ENCODE measurements at regions not wholly inside any gene's neighbourhood (a gene's known extent, or its start where the extent isn't known, plus 50 kb on each side); places are given as distances from the start of the nearest gene placed in this dataset.

DNA sequence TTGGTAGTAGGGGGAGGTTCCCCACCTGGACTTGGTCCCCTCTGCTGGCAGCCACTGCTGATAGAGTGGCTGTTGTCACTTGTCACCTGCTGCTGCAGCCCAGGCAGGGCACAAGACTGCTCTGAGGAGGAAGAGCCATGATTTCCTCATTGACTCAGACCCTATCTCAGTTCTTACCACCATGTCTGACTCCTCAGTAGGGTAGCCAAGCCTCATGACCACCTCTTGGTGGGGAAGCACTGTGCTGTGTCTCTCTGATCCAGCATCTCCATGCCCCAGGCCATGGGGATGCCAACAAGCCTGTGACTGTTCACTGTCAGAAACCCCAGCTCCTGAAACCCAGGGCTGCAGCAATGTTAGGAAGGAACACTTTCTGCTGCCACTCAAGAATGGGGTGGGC lies 173.0 kb downstream of the WSCD1 start:
- TF ChIP-seq, protein P1, sequence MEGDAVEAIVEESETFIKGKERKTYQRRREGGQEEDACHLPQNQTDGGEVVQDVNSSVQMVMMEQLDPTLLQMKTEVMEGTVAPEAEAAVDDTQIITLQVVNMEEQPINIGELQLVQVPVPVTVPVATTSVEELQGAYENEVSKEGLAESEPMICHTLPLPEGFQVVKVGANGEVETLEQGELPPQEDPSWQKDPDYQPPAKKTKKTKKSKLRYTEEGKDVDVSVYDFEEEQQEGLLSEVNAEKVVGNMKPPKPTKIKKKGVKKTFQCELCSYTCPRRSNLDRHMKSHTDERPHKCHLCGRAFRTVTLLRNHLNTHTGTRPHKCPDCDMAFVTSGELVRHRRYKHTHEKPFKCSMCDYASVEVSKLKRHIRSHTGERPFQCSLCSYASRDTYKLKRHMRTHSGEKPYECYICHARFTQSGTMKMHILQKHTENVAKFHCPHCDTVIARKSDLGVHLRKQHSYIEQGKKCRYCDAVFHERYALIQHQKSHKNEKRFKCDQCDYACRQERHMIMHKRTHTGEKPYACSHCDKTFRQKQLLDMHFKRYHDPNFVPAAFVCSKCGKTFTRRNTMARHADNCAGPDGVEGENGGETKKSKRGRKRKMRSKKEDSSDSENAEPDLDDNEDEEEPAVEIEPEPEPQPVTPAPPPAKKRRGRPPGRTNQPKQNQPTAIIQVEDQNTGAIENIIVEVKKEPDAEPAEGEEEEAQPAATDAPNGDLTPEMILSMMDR (IDR thresholded peaks at IDR 0.05) = no peak
- TF ChIP-seq POLR2AphosphoS5 (IDR thresholded peaks at IDR 0.05) = no peak

All from esophagus muscularis mucosa (tissue), 3 donors.